A549 (cell line): ENCODE measurements at regions not wholly inside any gene's neighbourhood (a gene's known extent, or its start where the extent isn't known, plus 50 kb on each side); places are given as distances from the start of the nearest gene placed in this dataset.

Source experiments
- ATAC-seq, 2 experiments: fragments of 200-7000 bp in 1 of 2; fragments of >200 bp in 1 of 2; cut with Nextera tagmentation in 1 of 2; cut with Tn5 transposase in 1 of 2; 3 replicates each; pipeline versions ENCODE4 v1.8.0 to v1.9.1; 2018 to 2020; ENCODE audit warnings: mild to moderate bottlenecking in 1 of 2, moderate library complexity in 1 of 2
- CTCF ChIA-PET: fragments of 300-600 bp; sonication (Branson Sonifier 250); formaldehyde crosslinking; extraction: SDS; loops from one replicate; lab custom pipeline; 2021; ENCODE audit warnings: antibody characterized with exemption, inconsistent platforms; lab: Yijun Ruan, JAX
- POLR2A ChIA-PET: fragments of 350-600 bp; formaldehyde crosslinking; extraction: SDS; loops from one replicate; lab custom pipeline; 2021; ENCODE audit warnings: antibody characterized with exemption, inconsistent platforms; lab: Yijun Ruan, JAX
- DNase-seq, 2 experiments: peaks; one replicate each; pipeline versions ENCODE4 v3.0.0 to v3.0.0-alpha.2; 2011 to 2016; ENCODE audit warnings: low read depth in 1 of 2, low spot score in 1 of 2
- FAIRE-seq: peaks from 2 replicates; lab custom pipeline; 2011; peaks lifted over from hg19 to GRCh38; lab: Jason Lieb, UNC
- H3K27ac ChIP-seq, 2 experiments: fragments of >200 bp; sonication (Bioruptor Twin); formaldehyde crosslinking; 3 replicates each; pipeline ENCODE4 v1.5.1; 2016 to 2017
- H3K4me1 ChIP-seq: fragments of >200 bp; sonication (Bioruptor Twin); formaldehyde crosslinking; 3 replicates; pipeline ENCODE4 v1.6.1; 2016
- H3K4me2 ChIP-seq: fragments of >200 bp; sonication (Bioruptor Twin); formaldehyde crosslinking; 3 replicates; pipeline ENCODE4 v1.6.1; 2016
- H3K4me3 ChIP-seq: fragments of >200 bp; sonication (Bioruptor Twin); formaldehyde crosslinking; 3 replicates; pipeline ENCODE4 v1.5.1; 2016
- H3K9me3 ChIP-seq: fragments of >200 bp; sonication (Bioruptor Twin); formaldehyde crosslinking; 3 replicates; pipeline ENCODE4 v1.6.1; 2016
- CHD2 ChIP-seq: fragments of 150-350 bp; IDR thresholded peaks from 2 replicates; pipeline ENCODE4 v1.6.1; 2014; ENCODE audit warnings: low read length; ENCODE audit not compliant: partially characterized antibody
- EP300 ChIP-seq, 2 experiments: fragments of >200 bp; sonication (Bioruptor Twin); formaldehyde crosslinking; IDR thresholded peaks; 2 replicates in 1 of 2; 3 replicates in 1 of 2; pipeline ENCODE4 v1.6.1; 2016 to 2017
- ESRRA ChIP-seq: fragments of 150-350 bp; IDR thresholded peaks from 2 replicates; pipeline ENCODE4 v1.6.1; 2014; ENCODE audit warnings: mild to moderate bottlenecking, low read length, borderline replicate concordance
- FOSB ChIP-seq: fragments of 250-450 bp; sonication (Bioruptor Pico); IDR thresholded peaks from 2 replicates; pipeline ENCODE4 v1.5.0; 2020; ENCODE audit warnings: mild to moderate bottlenecking, moderate library complexity
- HEYL ChIP-seq: fragments of 250-450 bp; sonication (Bioruptor Pico); IDR thresholded peaks from 2 replicates; pipeline ENCODE4 v1.8.0; 2021; ENCODE audit warnings: mild to moderate bottlenecking, moderate library complexity
- KDM5A ChIP-seq: fragments of 200-600 bp; sonication (generic); IDR thresholded peaks from 2 replicates; pipeline ENCODE4 v1.6.1; 2016; ENCODE audit warnings: antibody characterized with exemption, mild to moderate bottlenecking
- MAFK ChIP-seq: fragments of 450-650 bp; IDR thresholded peaks from 2 replicates; pipeline ENCODE4 v1.6.1; 2014; ENCODE audit not compliant: partially characterized antibody
- NPAS2 ChIP-seq: fragments of 250-450 bp; sonication (Bioruptor Pico); IDR thresholded peaks from 2 replicates; pipeline ENCODE4 v1.8.0; 2022; ENCODE audit warnings: mild to moderate bottlenecking, moderate library complexity, borderline replicate concordance
- POLR2AphosphoS2 ChIP-seq: conservative IDR thresholded peaks from 2 replicates; pipeline ENCODE4 v1.6.1; 2012; ENCODE audit warnings: low read length, improper control_type of control experiment, inconsistent platforms
- RARB ChIP-seq: fragments of 250-450 bp; sonication (Bioruptor Pico); IDR thresholded peaks from 2 replicates; pipeline ENCODE4 v1.8.0; 2021; ENCODE audit warnings: mild to moderate bottlenecking, moderate library complexity
- RFX5 ChIP-seq: fragments of 450-650 bp; IDR thresholded peaks from 2 replicates; pipeline ENCODE4 v1.7.1; 2014; ENCODE audit warnings: antibody characterized with exemption, mild to moderate bottlenecking, moderate library complexity
- RNF2 ChIP-seq: fragments of 200-600 bp; sonication (generic); IDR thresholded peaks from 2 replicates; pipeline ENCODE4 v1.6.1; 2016; ENCODE audit warnings: low read depth, mild to moderate bottlenecking, antibody characterized with exemption, moderate library complexity, borderline replicate concordance
- SMC3 ChIP-seq: fragments of >200 bp; sonication (Bioruptor Twin); formaldehyde crosslinking; IDR thresholded peaks from 3 replicates; pipeline ENCODE4 v1.6.1; 2018; ENCODE audit warnings: inconsistent platforms
- SREBF2 ChIP-seq: fragments of 450-650 bp; IDR thresholded peaks from 2 replicates; pipeline ENCODE4 v1.6.1; 2014; ENCODE audit warnings: mild to moderate bottlenecking, moderate library complexity
- ZC3H11A ChIP-seq: fragments of 450-650 bp; IDR thresholded peaks from 2 replicates; pipeline ENCODE4 v1.6.1; 2014; ENCODE audit warnings: antibody characterized with exemption, mild to moderate bottlenecking
- ZFP36 ChIP-seq: fragments of 450-650 bp; IDR thresholded peaks from 2 replicates; pipeline ENCODE4 v1.6.1; 2014; ENCODE audit warnings: borderline replicate concordance; ENCODE audit not compliant: partially characterized antibody
- ZNF302 ChIP-seq: fragments of 250-450 bp; sonication (Bioruptor Pico); IDR thresholded peaks from 2 replicates; pipeline ENCODE4 v1.9.0; 2021; ENCODE audit warnings: inconsistent platforms, mild to moderate bottlenecking, moderate library complexity
- WGBS: methylation state at CpG from one replicate; pipeline ENCODE4 v1.1.6; 2017; ENCODE audit errors: missing lambda C conversion rate; 5-methylcytosine and 5-hydroxymethylcytosine counted together
- TF ChIP-seq, protein P1 (sequence below): fragments of 250-450 bp; sonication (Bioruptor Pico); IDR thresholded peaks from 2 replicates; pipeline ENCODE4 v1.5.0; 2020; ENCODE audit warnings: low read depth, mild to moderate bottlenecking, moderate library complexity
- TF ChIP-seq, protein P2 (sequence below): fragments of 150-350 bp; IDR thresholded peaks from 2 replicates; pipeline ENCODE4 v1.6.1; 2014; ENCODE audit warnings: low read depth, mild to moderate bottlenecking, low read length
- TF ChIP-seq, protein P3 (sequence below): fragments of >200 bp; sonication (Bioruptor Twin); formaldehyde crosslinking; IDR thresholded peaks from 3 replicates; pipeline ENCODE4 v1.6.1; 2016
- TF ChIP-seq, protein P4 (sequence below): fragments of >200 bp; sonication (Bioruptor Twin); formaldehyde crosslinking; IDR thresholded peaks from 3 replicates; pipeline ENCODE4 v1.5.1; 2016

DNA sequence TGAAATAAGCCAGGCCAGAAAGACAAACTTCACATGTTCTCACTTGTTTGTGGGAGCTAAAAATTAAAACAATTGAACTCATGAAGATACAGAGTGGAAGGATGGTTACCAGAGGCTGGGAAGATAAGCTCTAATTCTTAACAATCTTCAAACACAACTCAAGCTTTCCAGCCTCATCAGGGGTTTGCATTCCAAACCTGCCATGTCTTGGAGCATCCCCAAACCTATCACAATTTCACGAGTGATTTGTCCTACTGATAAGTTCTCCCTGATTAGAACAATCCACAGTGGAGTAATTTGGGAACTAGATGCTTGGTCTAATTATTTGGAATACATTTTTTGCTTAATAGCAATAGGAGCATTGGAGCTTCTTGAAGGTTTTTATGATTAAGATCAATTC, 418.5 kb upstream of the PKN2 start (continued):
- TF ChIP-seq, protein P1, sequence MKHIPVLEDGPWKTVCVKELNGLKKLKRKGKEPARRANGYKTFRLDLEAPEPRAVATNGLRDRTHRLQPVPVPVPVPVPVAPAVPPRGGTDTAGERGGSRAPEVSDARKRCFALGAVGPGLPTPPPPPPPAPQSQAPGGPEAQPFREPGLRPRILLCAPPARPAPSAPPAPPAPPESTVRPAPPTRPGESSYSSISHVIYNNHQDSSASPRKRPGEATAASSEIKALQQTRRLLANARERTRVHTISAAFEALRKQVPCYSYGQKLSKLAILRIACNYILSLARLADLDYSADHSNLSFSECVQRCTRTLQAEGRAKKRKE: no peak
- TF ChIP-seq ESRRA: no peak
- TF ChIP-seq RARB (CRISPR knock-in tag): no peak
- TF ChIP-seq FOSB (CRISPR knock-in tag): no peak
- TF ChIP-seq, protein P2, sequence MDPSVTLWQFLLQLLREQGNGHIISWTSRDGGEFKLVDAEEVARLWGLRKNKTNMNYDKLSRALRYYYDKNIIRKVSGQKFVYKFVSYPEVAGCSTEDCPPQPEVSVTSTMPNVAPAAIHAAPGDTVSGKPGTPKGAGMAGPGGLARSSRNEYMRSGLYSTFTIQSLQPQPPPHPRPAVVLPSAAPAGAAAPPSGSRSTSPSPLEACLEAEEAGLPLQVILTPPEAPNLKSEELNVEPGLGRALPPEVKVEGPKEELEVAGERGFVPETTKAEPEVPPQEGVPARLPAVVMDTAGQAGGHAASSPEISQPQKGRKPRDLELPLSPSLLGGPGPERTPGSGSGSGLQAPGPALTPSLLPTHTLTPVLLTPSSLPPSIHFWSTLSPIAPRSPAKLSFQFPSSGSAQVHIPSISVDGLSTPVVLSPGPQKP: no peak
- no peak for TF ChIP-seq POLR2AphosphoS2
- TF ChIP-seq SREBF2: no peak
- no peak for TF ChIP-seq HEYL (CRISPR knock-in tag)
- no peak for TF ChIP-seq ZFP36
- TF ChIP-seq CHD2: no peak
- TF ChIP-seq, protein P3, sequence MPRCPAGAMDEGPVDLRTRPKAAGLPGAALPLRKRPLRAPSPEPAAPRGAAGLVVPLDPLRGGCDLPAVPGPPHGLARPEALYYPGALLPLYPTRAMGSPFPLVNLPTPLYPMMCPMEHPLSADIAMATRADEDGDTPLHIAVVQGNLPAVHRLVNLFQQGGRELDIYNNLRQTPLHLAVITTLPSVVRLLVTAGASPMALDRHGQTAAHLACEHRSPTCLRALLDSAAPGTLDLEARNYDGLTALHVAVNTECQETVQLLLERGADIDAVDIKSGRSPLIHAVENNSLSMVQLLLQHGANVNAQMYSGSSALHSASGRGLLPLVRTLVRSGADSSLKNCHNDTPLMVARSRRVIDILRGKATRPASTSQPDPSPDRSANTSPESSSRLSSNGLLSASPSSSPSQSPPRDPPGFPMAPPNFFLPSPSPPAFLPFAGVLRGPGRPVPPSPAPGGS: no peak

DNA sequence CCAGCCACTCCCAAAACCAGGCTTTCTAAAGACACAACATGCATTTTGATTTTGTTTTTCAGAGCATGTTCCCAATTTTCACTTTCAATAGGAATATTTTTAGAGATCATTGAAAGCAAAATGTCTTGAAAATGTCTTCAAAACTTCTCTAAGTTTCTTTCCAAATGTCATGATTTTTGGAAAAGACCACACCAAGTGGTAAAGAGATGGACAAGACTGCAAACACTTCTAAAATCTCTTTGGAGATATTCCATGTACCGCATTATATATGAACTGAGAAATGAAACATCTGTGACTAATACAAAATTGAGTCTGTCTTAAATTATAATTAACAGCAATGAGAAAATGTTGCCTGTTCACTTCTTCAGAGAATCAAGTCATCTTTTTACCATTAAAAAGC, 418.0 kb upstream of the PKN2 start:
- H3K4me3 ChIP-seq: no peak overlapping the region
- H3K4me2 ChIP-seq: no peak overlapping the region
- POLR2A ChIA-PET: no interaction called here
- no peak for ATAC-seq
- no peak overlapping the region for H3K27ac ChIP-seq
- TF ChIP-seq SREBF2 (no peak), RNF2 (no peak), SMC3 (no peak), MAFK (no peak), NPAS2 (CRISPR knock-in tag) (no peak), ESRRA (no peak), KDM5A (no peak), EP300 (IDR thresholded peaks at IDR 0.05) (no peak)
- TF ChIP-seq, protein P4, sequence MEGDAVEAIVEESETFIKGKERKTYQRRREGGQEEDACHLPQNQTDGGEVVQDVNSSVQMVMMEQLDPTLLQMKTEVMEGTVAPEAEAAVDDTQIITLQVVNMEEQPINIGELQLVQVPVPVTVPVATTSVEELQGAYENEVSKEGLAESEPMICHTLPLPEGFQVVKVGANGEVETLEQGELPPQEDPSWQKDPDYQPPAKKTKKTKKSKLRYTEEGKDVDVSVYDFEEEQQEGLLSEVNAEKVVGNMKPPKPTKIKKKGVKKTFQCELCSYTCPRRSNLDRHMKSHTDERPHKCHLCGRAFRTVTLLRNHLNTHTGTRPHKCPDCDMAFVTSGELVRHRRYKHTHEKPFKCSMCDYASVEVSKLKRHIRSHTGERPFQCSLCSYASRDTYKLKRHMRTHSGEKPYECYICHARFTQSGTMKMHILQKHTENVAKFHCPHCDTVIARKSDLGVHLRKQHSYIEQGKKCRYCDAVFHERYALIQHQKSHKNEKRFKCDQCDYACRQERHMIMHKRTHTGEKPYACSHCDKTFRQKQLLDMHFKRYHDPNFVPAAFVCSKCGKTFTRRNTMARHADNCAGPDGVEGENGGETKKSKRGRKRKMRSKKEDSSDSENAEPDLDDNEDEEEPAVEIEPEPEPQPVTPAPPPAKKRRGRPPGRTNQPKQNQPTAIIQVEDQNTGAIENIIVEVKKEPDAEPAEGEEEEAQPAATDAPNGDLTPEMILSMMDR: no peak
- no peak for DNase-seq
- 91% methylated on average over 1 of the region's 1 CpG for WGBS
- FAIRE-seq: no peak
- CTCF ChIA-PET: no interaction called here
- no peaks in the 10 kb centered on the region for H3K4me1 ChIP-seq
- H3K9me3 ChIP-seq: no peaks in the 10 kb centered on the region

DNA sequence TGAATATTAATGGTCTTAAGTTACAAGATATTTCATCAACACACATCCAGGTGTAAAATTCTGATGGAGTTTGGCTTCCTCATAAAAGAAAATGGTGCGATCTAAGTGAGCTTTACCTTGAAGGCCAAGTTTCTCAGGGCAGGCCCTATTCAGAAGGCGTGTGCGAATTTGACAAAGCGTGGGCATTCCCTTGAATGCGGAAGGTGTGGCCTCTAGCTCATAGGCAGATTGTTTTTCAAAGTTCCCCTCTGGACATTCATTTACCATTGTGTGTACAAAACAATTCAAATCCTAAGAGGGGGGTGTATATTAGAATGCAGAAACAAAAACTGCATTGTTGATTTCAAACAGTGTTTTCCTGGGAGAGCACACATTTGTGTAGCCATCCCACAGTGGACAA, 411.9 kb upstream of the PKN2 start:
- ChIA-PET CTCF (interaction anchor here (2.1 kb wide), 1 partner anchor 91 kb away, joined by 5 read pairs; no protein-coding TSS in a partner anchor), POLR2A (no interaction called here)
- TF ChIP-seq RFX5: no peak
- no peak for TF ChIP-seq ZC3H11A
- TF ChIP-seq ZNF302 (CRISPR knock-in tag): no peak
- no peak for TF ChIP-seq EP300 (IDR thresholded peaks at IDR 0.05)
- no peak for TF ChIP-seq CHD2
- WGBS: 91% methylated on average over 5 of the region's 5 CpGs
- no peaks in the 10 kb centered on the region for H3K9me3 ChIP-seq
- H3K4me3 ChIP-seq: no peak overlapping the region
- H3K27ac ChIP-seq: no peak overlapping the region
- no peak for FAIRE-seq
- no peak for ATAC-seq
- no peaks in the 10 kb centered on the region for H3K4me1 ChIP-seq
- H3K4me2 ChIP-seq: no peak overlapping the region
- DNase-seq: no peak
